ENCODE measurements at regions not wholly inside any gene's neighbourhood (a gene's known extent, or its start where the extent isn't known, plus 50 kb on each side); places are given as distances from the start of the nearest gene placed in this dataset.

GRCh38 chr11:81496601-81497000 lies 1237.1 kb downstream of the FAM181B start:
- Histone ChIP-seq H3K18ac (ENCODE audit: extremely low read depth, low read length) (no peak overlapping the region), H3K79me1 (ENCODE audit: low read depth, low read length) (no peaks in the 10 kb centered on the region), H2BK5ac (ENCODE audit: low read depth, low read length) (no peak overlapping the region), H3K14ac (ENCODE audit: insufficient read length) (no peak overlapping the region), H3K79me2 (ENCODE audit: control insufficient read depth in 1 of 2, insufficient read depth in 2 of 2, low read length in 2 of 2) (no peaks in the 10 kb centered on the region), H3K36me3 (ENCODE audit: control insufficient read depth in 2 of 4, insufficient read depth in 4 of 4, low read length in 3 of 4) (no peaks in the 10 kb centered on the region), H2BK120ac (replicated peaks; ENCODE audit: low read depth, low read length) (no peak overlapping the region), H4K5ac (ENCODE audit: insufficient read length, low read depth, low read length) (no peak overlapping the region), H3K4me1 (replicated peaks in 1 of 4; ENCODE audit: control insufficient read depth in 3 of 4, insufficient read depth in 4 of 4, low read length in 3 of 4) (peaks cover 0 to 3% (median 2%) of the 10 kb centered on the region in 4 experiments; a peak in 3 of 7 replicates), H3K9ac (replicated peaks in 1 of 4; ENCODE audit: extremely low read depth in 1 of 4, low read depth in 3 of 4, low read length in 3 of 4) (no peak overlapping the region), H3K23ac (ENCODE audit: insufficient read length) (no peak overlapping the region), H3K4ac (replicated peaks; ENCODE audit: insufficient read length, low read depth, low read length) (no peak overlapping the region), H4K91ac (replicated peaks; ENCODE audit: insufficient read length, low read length) (no peak overlapping the region), H3K4me3 (ENCODE audit: extremely low read depth in 1 of 4, insufficient read depth in 2 of 4, low read depth in 3 of 4, low read length in 4 of 4) (no peak overlapping the region), H2AK5ac (ENCODE audit: low read depth, low read length) (no peak overlapping the region), H4K8ac (ENCODE audit: extremely low read depth, insufficient read depth, low read length) (no peak overlapping the region), H2BK15ac (ENCODE audit: low read length) (no peak overlapping the region), H3K27me3 (replicated peaks in 1 of 4; ENCODE audit: control insufficient read depth in 3 of 4, extremely low read depth in 1 of 4, insufficient read depth in 3 of 4, low read length in 3 of 4) (no peaks in the 10 kb centered on the region), H2BK12ac (ENCODE audit: low read depth, low read length) (no peak overlapping the region), H3K9me3 (ENCODE audit: insufficient read depth in 2 of 2, low read depth in 1 of 2, low read length in 1 of 2) (no peaks in the 10 kb centered on the region), H3K4me2 (ENCODE audit: insufficient read depth in 1 of 2, low read depth in 2 of 2, low read length in 2 of 2) (no peak overlapping the region), H2BK20ac (ENCODE audit: low read length) (no peak overlapping the region), H3K23me2 (ENCODE audit: low read depth, low read length) (no peaks in the 10 kb centered on the region), H2AFZ (ENCODE audit: low read length) (no peak overlapping the region), H3K27ac (ENCODE audit: low read depth, low read length) (no peak overlapping the region), H4K20me1 (replicated peaks in 1 of 2; ENCODE audit: control insufficient read depth in 1 of 2, insufficient read depth in 2 of 2, low read length in 2 of 2) (no peaks in the 10 kb centered on the region), H3K56ac (replicated peaks; ENCODE audit: insufficient read length, low read depth, low read length) (no peak overlapping the region)
- FAIRE-seq (no peak), DNase-seq (ENCODE audit: low read depth in 1 of 2, low spot score in 2 of 2) (no peak)
- WGBS, 2 experiments (ENCODE audit: extremely low coverage in 1 of 2, insufficient coverage in 1 of 2, insufficient read length in 1 of 2, insufficient replicate concordance in 2 of 2, low coverage in 1 of 2, low lambda C conversion rate in 2 of 2, missing lambda C conversion rate in 1 of 2), result 89% methylated on average over 1 of the region's 1 CpG; no CpG with 5 or more reads in 1 of the 2 experiments
- ChIA-PET POLR2A (ENCODE audit: partially characterized antibody) (no interaction called here), CTCF (ENCODE audit: partially characterized antibody) (interaction anchor here (0.7 to 2.5 kb wide), 11 partner anchors 10 to 252 kb away, joined by 3 to 12 read pairs (median 4); no protein-coding TSS in a partner anchor)
- TF ChIP-seq SIX5 (IDR thresholded peaks at IDR 0.05; ENCODE audit: low read depth, low read length) (no peak), CREB1 (IDR thresholded peaks at IDR 0.05) (no peak), EGR1 (IDR thresholded peaks at IDR 0.05; ENCODE audit: borderline replicate concordance, low read depth, low read length) (no peak), HDAC2 (IDR thresholded peaks at IDR 0.05; ENCODE audit: borderline replicate concordance in 1 of 2, low read depth in 2 of 2, low read length in 2 of 2) (no peak), SUZ12 (IDR thresholded peaks at IDR 0.05; ENCODE audit: low read length) (no peak), EP300 (IDR thresholded peaks at IDR 0.05; ENCODE audit: borderline replicate concordance in 1 of 2, low read depth in 2 of 2, low read length in 2 of 2) (no peak), RBBP5 (IDR thresholded peaks at IDR 0.05; ENCODE audit: borderline replicate concordance, low read depth, low read length) (no peak), SIN3A (conservative IDR thresholded peaks at IDR 0.05 in 1 of 2, IDR thresholded peaks at IDR 0.05 in 1 of 2; ENCODE audit: low read depth in 1 of 2, low read length in 2 of 2) (no peak), SIRT6 (IDR thresholded peaks at IDR 0.05; ENCODE audit: low read length) (no peak), YY1 (IDR thresholded peaks at IDR 0.05; ENCODE audit: low read depth, low read length) (no peak)
- TF ChIP-seq, protein P1, sequence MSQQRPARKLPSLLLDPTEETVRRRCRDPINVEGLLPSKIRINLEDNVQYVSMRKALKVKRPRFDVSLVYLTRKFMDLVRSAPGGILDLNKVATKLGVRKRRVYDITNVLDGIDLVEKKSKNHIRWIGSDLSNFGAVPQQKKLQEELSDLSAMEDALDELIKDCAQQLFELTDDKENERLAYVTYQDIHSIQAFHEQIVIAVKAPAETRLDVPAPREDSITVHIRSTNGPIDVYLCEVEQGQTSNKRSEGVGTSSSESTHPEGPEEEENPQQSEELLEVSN (IDR thresholded peaks at IDR 0.05), result no peak

Measured in H1 (cell line).